ENCODE measurements at regions not wholly inside any gene's neighbourhood (a gene's known extent, or its start where the extent isn't known, plus 50 kb on each side); places are given as distances from the start of the nearest gene placed in this dataset.

GRCh38 chr14:61608245-61609165 lies 86.8 kb upstream of the HIF1A start:
- DNase-seq (ENCODE audit: low read depth): no peak
- Histone ChIP-seq H3K27me3 (ENCODE audit: control insufficient read depth, insufficient read depth, low read length) (no peaks in the 10 kb centered on the region), H3K4me3 (ENCODE audit: low read depth, low read length) (no peak overlapping the region), H3K36me3 (ENCODE audit: control insufficient read depth, insufficient read depth, low read length) (no peaks in the 10 kb centered on the region)
- ChIA-PET CTCF (interaction anchor here (1.4 to 2.3 kb wide), 2 partner anchors 10 to 147 kb away, joined by 3 to 7 read pairs; no protein-coding TSS in a partner anchor), POLR2A (interaction anchor here (0.5 kb wide), 1 partner anchor 109 kb away, joined by 3 read pairs; no protein-coding TSS in a partner anchor)
- no peak for TF ChIP-seq CTCF (IDR thresholded peaks at IDR 0.05; ENCODE audit: insufficient read depth, low read depth, low read length)

GRCh38 chr14:61609191-61609843 lies 86.0 kb upstream of the HIF1A start:
- TF ChIP-seq CTCF (IDR thresholded peaks at IDR 0.05; ENCODE audit: insufficient read depth, low read depth, low read length): no peak
- DNase-seq (ENCODE audit: low read depth): no peak
- ChIA-PET CTCF (interaction anchor here (0.9 to 2.3 kb wide), 3 partner anchors 10 to 148 kb away, joined by 3 to 7 read pairs (median 5); no protein-coding TSS in a partner anchor), POLR2A (interaction anchor here (0.5 kb wide), 1 partner anchor 108 kb away, joined by 3 read pairs; no protein-coding TSS in a partner anchor)
- Histone ChIP-seq H3K27me3 (ENCODE audit: control insufficient read depth, insufficient read depth, low read length) (no peaks in the 10 kb centered on the region), H3K36me3 (ENCODE audit: control insufficient read depth, insufficient read depth, low read length) (no peaks in the 10 kb centered on the region), H3K4me3 (ENCODE audit: low read depth, low read length) (no peak overlapping the region)

- POLR2A ChIA-PET: no interaction called here
These were observed 85.4 kb upstream of the HIF1A start for GRCh38 chr14:61609884-61610283.

GRCh38 chr14:61610900-61611299 lies 84.4 kb upstream of the HIF1A start:
- no peak for DNase-seq (ENCODE audit: low read depth)
- Histone ChIP-seq H3K36me3 (ENCODE audit: control insufficient read depth, insufficient read depth, low read length) (no peaks in the 10 kb centered on the region), H3K4me3 (ENCODE audit: low read depth, low read length) (no peak overlapping the region), H3K27me3 (ENCODE audit: control insufficient read depth, insufficient read depth, low read length) (no peaks in the 10 kb centered on the region)
- ChIA-PET POLR2A (no interaction called here), CTCF (interaction anchor here (1.0 kb wide), 1 partner anchor 140 kb away, joined by 3 read pairs; no protein-coding TSS in a partner anchor)
- TF ChIP-seq CTCF (IDR thresholded peaks at IDR 0.05; ENCODE audit: insufficient read depth, low read depth, low read length): no peak

More at GRCh38 chr14:61609884-61610283, 85.4 kb upstream of the HIF1A start:
- no peak for DNase-seq (ENCODE audit: low read depth)
- Histone ChIP-seq H3K27me3 (ENCODE audit: control insufficient read depth, insufficient read depth, low read length) (no peaks in the 10 kb centered on the region), H3K4me3 (ENCODE audit: low read depth, low read length) (no peak overlapping the region), H3K36me3 (ENCODE audit: control insufficient read depth, insufficient read depth, low read length) (no peaks in the 10 kb centered on the region)
- CTCF ChIA-PET: interaction anchor here (0.9 to 2.3 kb wide), 3 partner anchors 11 to 149 kb away, joined by 3 to 7 read pairs (median 5); no protein-coding TSS in a partner anchor
- no peak for TF ChIP-seq CTCF (IDR thresholded peaks at IDR 0.05; ENCODE audit: insufficient read depth, low read depth, low read length)
